K562 (cell line): ENCODE measurements at regions not wholly inside any gene's neighbourhood (a gene's known extent, or its start where the extent isn't known, plus 50 kb on each side); places are given as distances from the start of the nearest gene placed in this dataset.

ENCODE experiments used
- ATAC-seq: fragments of 200-7000 bp; cut with Tn5 transposase; 3 replicates; pipeline ENCODE4 v1.9.1; 2020; ENCODE audit warnings: moderate library complexity
- BruUV-seq: library from RNA; stranded (reverse); fragments of 400-500 nt; replicated peaks from 2 replicates; lab custom pipeline; 2021; lab: Mats Ljungman, UMichigan
- CTCF ChIA-PET: fragments of 300-600 bp; formaldehyde crosslinking; extraction: SDS; loops from one replicate; lab custom pipeline; 2021; ENCODE audit warnings: low intra/inter-chr PET ratio; lab: Yijun Ruan, JAX
- POLR2A ChIA-PET: fragments of 300-600, 350-650 bp; sonication (Branson Sonifier 250); formaldehyde crosslinking; extraction: SDS; loops from one replicate; lab custom pipeline; 2021; ENCODE audit warnings: antibody characterized with exemption, inconsistent platforms; lab: Yijun Ruan, JAX
- DNase-seq, 4 experiments: peaks; one replicate each; pipeline versions ENCODE4 v3.0.0 to v3.0.0-alpha.2; 2011 to 2018; ENCODE audit warnings: low spot score in 3 of 4, mixed read lengths in 3 of 4; ENCODE audit errors: extremely low read depth in 1 of 4
- FAIRE-seq: peaks from 2 replicates; lab custom pipeline; 2011; peaks lifted over from hg19 to GRCh38; lab: Jason Lieb, UNC
- H2AFZ ChIP-seq: 2 replicates; pipeline ENCODE4 v1.6.0; 2011; ENCODE audit warnings: low read depth, low read length, control low read depth, inconsistent platforms
- H3K27ac ChIP-seq: fragments of 200-600 bp; 3 replicates; pipeline ENCODE4 v1.8.0; 2011; ENCODE audit warnings: low read depth, mild to moderate bottlenecking, control low read depth, inconsistent platforms, low read length, moderate library complexity, mixed read lengths; ENCODE audit errors: extremely low read depth
- H3K27me3 ChIP-seq, 2 experiments: fragments of 300-600 bp in 1 of 2; 2 replicates in 1 of 2; 3 replicates in 1 of 2; pipeline versions ENCODE4 v1.6.0 to v1.8.0; 2011; ENCODE audit warnings: inconsistent platforms in 2 of 2, low read length in 2 of 2, mild to moderate bottlenecking in 1 of 2, mixed read lengths in 1 of 2, moderate library complexity in 1 of 2; ENCODE audit not compliant: control insufficient read depth in 2 of 2, insufficient read depth in 2 of 2
- H3K36me3 ChIP-seq: fragments of 300-600 bp; 3 replicates; pipeline ENCODE4 v1.8.0; 2011; ENCODE audit warnings: mild to moderate bottlenecking, low read length, inconsistent platforms; ENCODE audit not compliant: control insufficient read depth, insufficient read depth
- H3K4me1 ChIP-seq, 2 experiments: fragments of 200-600 bp in 1 of 2; replicated peaks in 1 of 2; 2 replicates in 1 of 2; 3 replicates in 1 of 2; pipeline versions ENCODE4 v1.5.1 to v1.8.0; 2011; ENCODE audit warnings: inconsistent platforms in 2 of 2, low read length in 2 of 2, mild to moderate bottlenecking in 1 of 2, mixed read lengths in 1 of 2, moderate library complexity in 1 of 2; ENCODE audit not compliant: control insufficient read depth in 2 of 2, insufficient read depth in 2 of 2
- H3K4me2 ChIP-seq: 2 replicates; pipeline ENCODE4 v1.6.1; 2011; ENCODE audit warnings: low read length, control low read depth, inconsistent platforms, mixed read lengths; ENCODE audit not compliant: insufficient read depth
- H3K4me3 ChIP-seq: fragments of 200-600 bp; sonication (generic), shearing (Covaris generic); 2 replicates; pipeline ENCODE4 v1.5.1; 2016; ENCODE audit warnings: control low read depth, inconsistent platforms
- H3K79me2 ChIP-seq: fragments of 200-600 bp; 3 replicates; pipeline ENCODE4 v1.8.0; 2011; ENCODE audit warnings: low read length, inconsistent platforms; ENCODE audit not compliant: control insufficient read depth, insufficient read depth
- H3K9ac ChIP-seq, 2 experiments: 2 replicates each; pipeline versions ENCODE4 v1.6.0 to v1.6.1; 2011; ENCODE audit warnings: low read depth in 2 of 2, low read length in 2 of 2, control low read depth in 1 of 2, inconsistent platforms in 1 of 2, mild to moderate bottlenecking in 1 of 2, mixed read lengths in 1 of 2; ENCODE audit not compliant: insufficient read depth in 1 of 2
- H3K9me1 ChIP-seq: one replicate; pipeline ENCODE4 v1.6.0; 2011; ENCODE audit warnings: inconsistent platforms, mild to moderate bottlenecking, low read length, moderate library complexity; ENCODE audit not compliant: control insufficient read depth, insufficient read depth
- H3K9me3 ChIP-seq: replicated peaks from 2 replicates; pipeline ENCODE4 v1.5.1; 2011; ENCODE audit warnings: low read depth, low read length, inconsistent platforms; ENCODE audit not compliant: control insufficient read depth, insufficient read depth
- H4K20me1 ChIP-seq: replicated peaks from 2 replicates; pipeline ENCODE4 v1.6.1; 2011; ENCODE audit warnings: low read length, inconsistent platforms, mixed read lengths; ENCODE audit not compliant: control insufficient read depth, insufficient read depth
- EGR1 ChIP-seq: fragments of 450-650 bp; conservative IDR thresholded peaks from 2 replicates; pipeline ENCODE4 v1.6.1; 2017; ENCODE audit warnings: mild to moderate bottlenecking
- GTF2F1 ChIP-seq: IDR thresholded peaks from 2 replicates; pipeline ENCODE4 v1.6.1; 2011; ENCODE audit warnings: low read depth, low read length, improper control_type of control experiment
- JUND ChIP-seq, 2 experiments: IDR thresholded peaks; 2 replicates in 1 of 2; 3 replicates in 1 of 2; pipeline ENCODE4 v1.6.1; 2011; ENCODE audit warnings: borderline replicate concordance in 2 of 2, low read depth in 2 of 2, low read length in 2 of 2, improper control_type of control experiment in 1 of 2, missing biosample characterization in 1 of 2, missing genetic modification characterization in 1 of 2, missing genetic modification reagents in 1 of 2
- MYC ChIP-seq, 2 experiments: fragments of 250-450 bp in 1 of 2; sonication (Bioruptor Pico) in 1 of 2; IDR thresholded peaks; 2 replicates each; pipeline versions ENCODE4 v1.5.1 to v1.6.1; 2012 to 2021; ENCODE audit warnings: low read depth in 2 of 2, borderline replicate concordance in 1 of 2, improper control_type of control experiment in 1 of 2, low read length in 1 of 2, mild to moderate bottlenecking in 1 of 2, moderate library complexity in 1 of 2
- PTTG1 ChIP-seq: fragments of 450-650 bp; IDR thresholded peaks from 2 replicates; pipeline ENCODE4 v1.6.1; 2016; ENCODE audit warnings: low read depth, mild to moderate bottlenecking, missing genetic modification characterization, missing compliant biosample characterization
- SIX5 ChIP-seq, 2 experiments: IDR thresholded peaks; 2 replicates each; pipeline ENCODE4 v1.6.1; 2011; ENCODE audit warnings: low read length in 2 of 2, borderline replicate concordance in 1 of 2, low read depth in 1 of 2, mild to moderate bottlenecking in 1 of 2, moderate library complexity in 1 of 2; ENCODE audit not compliant: insufficient read depth in 1 of 2
- THRAP3 ChIP-seq: fragments of 450-650 bp; IDR thresholded peaks from 2 replicates; pipeline ENCODE4 v1.6.1; 2016; ENCODE audit warnings: mild to moderate bottlenecking, inconsistent platforms, borderline replicate concordance
- ZNF184 ChIP-seq: sonication (generic); formaldehyde crosslinking; IDR thresholded peaks from 2 replicates; pipeline ENCODE4 v1.5.0; 2020; ENCODE audit warnings: missing genetic modification reagents
- ZNF589 ChIP-seq: fragments of 200-800 bp; sonication (Bioruptor generic); IDR thresholded peaks from 2 replicates; pipeline ENCODE4 v1.6.1; 2016; ENCODE audit warnings: low read depth, missing genetic modification characterization, missing compliant biosample characterization
- WGBS: fragments of 100-300 bp; shearing (Covaris generic); methylation state at CpG from one replicate; pipeline ENCODE4 v1.1.6; 2016; ENCODE audit warnings: low coverage, mixed read lengths; ENCODE audit not compliant: insufficient coverage; ENCODE audit errors: missing lambda C conversion rate; 5-methylcytosine and 5-hydroxymethylcytosine counted together
- in situ Hi-C: fragments of 300-500 bp; cut with MboI; formaldehyde crosslinking; loops from 4 replicates; pipeline ENCODE4 v1.15.0; 2018; ENCODE audit warnings: inconsistent platforms, mixed read lengths
- intact Hi-C: fragments of 100-400 bp; cut with micrococcal nuclease; formaldehyde crosslinking; loops from 2 replicates; pipeline ENCODE4 v1.14.2; 2022

GRCh38 chr5:125564317-125564975 lies 818.0 kb upstream of the ZNF608 start (continued):
- TF ChIP-seq JUND (IDR thresholded peaks at IDR 0.05; ENCODE audit: borderline replicate concordance, low read depth, low read length), result no peak
- TF ChIP-seq JUND (tag; IDR thresholded peaks at IDR 0.05; ENCODE audit: borderline replicate concordance, low read depth, low read length), result no peak
- no peak for TF ChIP-seq ZNF184
- TF ChIP-seq MYC (IDR thresholded peaks at IDR 0.05; ENCODE audit: low read depth, low read length), result no peak
- no peak for TF ChIP-seq MYC (CRISPR knock-in tag; IDR thresholded peaks at IDR 0.05; ENCODE audit: borderline replicate concordance, low read depth)
- no peak for TF ChIP-seq ZNF589 (CRISPR knock-in tag)
- TF ChIP-seq GTF2F1, result no peak
- TF ChIP-seq THRAP3, result no peak
- TF ChIP-seq PTTG1 (tag), result no peak
- no peak for TF ChIP-seq SIX5 (IDR thresholded peaks at IDR 0.05; ENCODE audit: borderline replicate concordance in 1 of 2, insufficient read depth in 1 of 2, low read depth in 1 of 2, low read length in 2 of 2)

GRCh38 chr5:125574491-125575044 lies 828.1 kb upstream of the ZNF608 start:
- Histone ChIP-seq H4K20me1 (no peaks in the 10 kb centered on the region), H3K4me2 (no peak overlapping the region), H3K4me3 (no peak overlapping the region), H3K9me1 (no peaks in the 10 kb centered on the region), H3K9me3 (no peaks in the 10 kb centered on the region; the same call in 1 of the 2 replicates), H2AFZ (no peak overlapping the region), H3K4me1 (no peaks in the 10 kb centered on the region), H3K79me2 (no peaks in the 10 kb centered on the region), H3K27ac (no peak overlapping the region), H3K36me3 (no peaks in the 10 kb centered on the region), H3K9ac (no peak overlapping the region), H3K27me3 (no peaks in the 10 kb centered on the region)
- intact Hi-C loops, result no loop called here
- POLR2A ChIA-PET, result no interaction called here
- 0% methylated on average over 9 of the region's 9 CpGs for WGBS
- ATAC-seq, result no peak
- in situ Hi-C loops, result no loop called here
- CTCF ChIA-PET, result no interaction called here
- no peak for FAIRE-seq
- no peak for DNase-seq
- no TSS peak for BruUV-seq
- TF ChIP-seq EGR1, result no peak
